Ovary (tissue), 7 donors: ENCODE measurements at regions not wholly inside any gene's neighbourhood (a gene's known extent, or its start where the extent isn't known, plus 50 kb on each side); places are given as distances from the start of the nearest gene placed in this dataset.

Experiments
- DNase-seq, 5 donors: peaks; one replicate each; pipeline ENCODE4 v3.0.0-alpha.2; 2019 to 2020
- H3K27ac ChIP-seq, 2 donors: fragments of 200-600 bp; one replicate each; pipeline versions ENCODE4 v1.5.1 to v1.8.0; 2019 to 2022
- H3K27me3 ChIP-seq: fragments of 200-600 bp; one replicate; pipeline ENCODE4 v1.8.0; 2022
- H3K36me3 ChIP-seq: fragments of 200-600 bp; sonication (generic); one replicate; pipeline ENCODE4 v1.5.1; 2019
- H3K4me1 ChIP-seq: one replicate; pipeline ENCODE4 v1.8.1; 2013; ENCODE audit warnings: mild to moderate bottlenecking, moderate library complexity; ENCODE audit not compliant: insufficient read depth
- H3K4me3 ChIP-seq: fragments of 200-600 bp; sonication (generic); one replicate; pipeline ENCODE4 v1.5.1; 2017
- H3K9me3 ChIP-seq, 2 donors: fragments of 200-600 bp in 1 of 2; sonication (generic) in 1 of 2; one replicate each; pipeline versions ENCODE4 v1.5.1 to v1.8.1; 2013 to 2019; ENCODE audit warnings: mild to moderate bottlenecking in 1 of 2, moderate library complexity in 1 of 2
- EP300 ChIP-seq: sonication (generic); formaldehyde crosslinking; IDR thresholded peaks from one replicate; pipeline ENCODE4 v1.6.1; 2017; ENCODE audit warnings: antibody characterized with exemption
- POLR2A ChIP-seq: fragments of 450-650 bp; IDR thresholded peaks from one replicate; pipeline ENCODE4 v1.6.1; 2017; ENCODE audit warnings: antibody characterized with exemption, mild to moderate bottlenecking, moderate library complexity
- WGBS, 3 donors: extraction: QIAGEN DNeasy Blood & Tissue Kit in 1 of 3; methylation state at CpG; one replicate each; pipeline versions ENCODE4 v1.1.5 to v1.1.7; 2013 to 2017; 5-methylcytosine and 5-hydroxymethylcytosine counted together
- intact Hi-C, 4 donors: fragments of 100-400 bp; cut with DNase I; formaldehyde crosslinking; loops; one replicate each; pipeline versions ENCODE4 v1.11.0 to v1.15.1; 2022 to 2023
- TF ChIP-seq, protein P1 (sequence below), 3 donors: fragments of 450-650 bp in 2 of 3; fragments of 200-600 bp in 1 of 3; IDR thresholded peaks; one replicate each; pipeline versions ENCODE4 v1.5.1 to v1.8.0; 2016 to 2022; ENCODE audit warnings: antibody characterized with exemption in 3 of 3, mild to moderate bottlenecking in 1 of 3
- donor health status: DM: no; HTN: no; CAD: no; lungs with moderate emphysema.
- donor health status: DM: no; HTN: no; CAD: no.
- donor health status: Bipolar disorder and iron deficiency.
- donor health status: DM: no; HTN: no; CAD: no.
- donor health status: DM: yes; HTN: yes; CAD: no.

DNA sequence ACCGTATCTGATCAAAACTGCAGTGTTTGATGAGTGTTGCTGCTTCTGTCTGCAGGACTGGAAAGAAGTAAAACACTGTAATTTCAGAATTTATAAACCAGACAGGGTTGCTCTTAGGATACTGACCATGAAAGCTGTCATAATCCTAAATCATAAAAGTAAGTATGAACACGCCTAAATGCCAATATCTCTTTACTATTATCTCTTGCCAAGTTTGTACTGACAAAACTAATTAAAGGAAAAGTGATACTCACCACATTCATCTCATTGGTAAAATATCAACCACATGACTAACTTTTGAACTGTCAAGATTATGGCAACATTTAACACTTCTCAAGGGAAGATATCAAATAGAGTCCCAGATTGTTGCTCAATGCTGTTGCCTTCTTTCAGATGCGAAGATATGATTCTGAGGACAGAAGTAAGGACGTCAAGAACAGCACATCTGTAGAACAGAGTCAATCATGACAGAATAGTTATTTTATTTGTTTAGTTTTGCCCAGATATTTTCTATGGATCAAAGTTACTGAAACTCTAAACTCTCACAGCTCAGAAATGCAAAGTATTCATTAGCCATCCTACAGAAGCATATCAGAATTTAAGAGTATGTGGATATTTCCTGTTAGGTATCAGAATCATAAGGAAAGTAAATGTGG lies 61.4 kb upstream of the COL8A1 start:
- intact Hi-C loops = no loop called here
- H3K36me3 ChIP-seq = no peaks in the 10 kb centered on the region
- TF ChIP-seq POLR2A (no peak), EP300 (no peak)
- TF ChIP-seq, protein P1, sequence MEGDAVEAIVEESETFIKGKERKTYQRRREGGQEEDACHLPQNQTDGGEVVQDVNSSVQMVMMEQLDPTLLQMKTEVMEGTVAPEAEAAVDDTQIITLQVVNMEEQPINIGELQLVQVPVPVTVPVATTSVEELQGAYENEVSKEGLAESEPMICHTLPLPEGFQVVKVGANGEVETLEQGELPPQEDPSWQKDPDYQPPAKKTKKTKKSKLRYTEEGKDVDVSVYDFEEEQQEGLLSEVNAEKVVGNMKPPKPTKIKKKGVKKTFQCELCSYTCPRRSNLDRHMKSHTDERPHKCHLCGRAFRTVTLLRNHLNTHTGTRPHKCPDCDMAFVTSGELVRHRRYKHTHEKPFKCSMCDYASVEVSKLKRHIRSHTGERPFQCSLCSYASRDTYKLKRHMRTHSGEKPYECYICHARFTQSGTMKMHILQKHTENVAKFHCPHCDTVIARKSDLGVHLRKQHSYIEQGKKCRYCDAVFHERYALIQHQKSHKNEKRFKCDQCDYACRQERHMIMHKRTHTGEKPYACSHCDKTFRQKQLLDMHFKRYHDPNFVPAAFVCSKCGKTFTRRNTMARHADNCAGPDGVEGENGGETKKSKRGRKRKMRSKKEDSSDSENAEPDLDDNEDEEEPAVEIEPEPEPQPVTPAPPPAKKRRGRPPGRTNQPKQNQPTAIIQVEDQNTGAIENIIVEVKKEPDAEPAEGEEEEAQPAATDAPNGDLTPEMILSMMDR (IDR thresholded peaks at IDR 0.05) = no peak
- DNase-seq = no peak
- no peaks in the 10 kb centered on the region for H3K27me3 ChIP-seq
- 66 to 68% (median 67%) methylated on average over 4 of the region's 4 CpGs for WGBS, 3 donors
- H3K27ac ChIP-seq = no peak overlapping the region
- H3K9me3 ChIP-seq = peaks cover 0 to 2% of the 10 kb centered on the region in 2 donors
- H3K4me3 ChIP-seq = no peak overlapping the region
- H3K4me1 ChIP-seq = no peaks in the 10 kb centered on the region

DNA sequence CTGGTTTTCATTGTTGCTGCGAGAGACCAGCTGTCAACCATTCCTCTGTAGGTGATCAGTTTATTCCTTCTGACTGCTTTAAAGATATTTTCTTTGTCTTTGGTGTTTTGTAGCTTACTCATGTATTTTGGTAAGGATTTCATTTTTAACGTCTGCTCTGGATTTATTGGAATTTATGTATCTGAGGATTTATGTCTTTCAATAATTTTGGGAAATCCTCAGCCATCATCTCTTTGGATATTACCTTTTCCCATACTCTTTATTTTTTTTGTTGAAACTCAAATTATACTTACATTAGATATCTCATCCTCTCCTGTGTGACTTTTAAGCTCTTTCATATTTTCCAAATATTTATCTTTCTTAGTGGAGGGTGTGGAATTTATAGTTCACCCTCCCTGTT lies 62.7 kb upstream of the COL8A1 start:
- Histone ChIP-seq H3K36me3 (no peaks in the 10 kb centered on the region), H3K9me3 (peaks cover 0 to 2% of the 10 kb centered on the region in 2 donors), H3K27me3 (no peaks in the 10 kb centered on the region), H3K4me3 (no peak overlapping the region), H3K27ac (no peak overlapping the region), H3K4me1 (no peaks in the 10 kb centered on the region)
- no peak for DNase-seq
- intact Hi-C loops = no loop called here
- WGBS, 3 donors = 90 to 94% (median 94%) methylated on average over 2 of the region's 2 CpGs
- TF ChIP-seq, protein P1 (IDR thresholded peaks at IDR 0.05) = no peak
- TF ChIP-seq EP300 = no peak
- TF ChIP-seq POLR2A = no peak

DNA sequence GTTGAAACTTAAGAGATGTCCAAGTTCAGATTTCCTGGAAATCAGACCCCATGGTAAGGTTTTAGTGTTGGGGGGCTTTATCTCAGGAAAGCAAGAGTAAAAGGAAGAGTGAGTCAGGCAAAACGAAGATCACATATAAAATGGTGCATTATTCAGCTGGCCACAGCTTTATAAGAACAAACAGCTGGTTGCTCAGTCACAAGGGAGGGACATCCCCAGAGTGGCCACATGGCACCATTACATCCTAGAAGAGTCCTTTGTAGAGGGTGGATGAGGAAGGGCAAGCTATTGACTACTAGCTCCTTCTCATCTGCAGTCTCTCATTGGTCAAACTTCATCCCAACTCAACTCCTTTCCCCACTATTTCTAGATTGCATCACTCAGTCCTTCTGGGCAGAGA lies 68.3 kb upstream of the COL8A1 start:
- intact Hi-C loops = no loop called here
- no peak for TF ChIP-seq POLR2A
- TF ChIP-seq EP300 = no peak
- TF ChIP-seq, protein P1 (IDR thresholded peaks at IDR 0.05) = no peak
- Histone ChIP-seq H3K36me3 (no peaks in the 10 kb centered on the region), H3K4me3 (no peak overlapping the region), H3K27ac (no peak overlapping the region), H3K9me3 (no peaks in the 10 kb centered on the region), H3K27me3 (no peaks in the 10 kb centered on the region), H3K4me1 (no peaks in the 10 kb centered on the region)
- no peak for DNase-seq
- 78 to 94% (median 91%) methylated on average over 1 of the region's 1 CpG for WGBS, 3 donors

DNA sequence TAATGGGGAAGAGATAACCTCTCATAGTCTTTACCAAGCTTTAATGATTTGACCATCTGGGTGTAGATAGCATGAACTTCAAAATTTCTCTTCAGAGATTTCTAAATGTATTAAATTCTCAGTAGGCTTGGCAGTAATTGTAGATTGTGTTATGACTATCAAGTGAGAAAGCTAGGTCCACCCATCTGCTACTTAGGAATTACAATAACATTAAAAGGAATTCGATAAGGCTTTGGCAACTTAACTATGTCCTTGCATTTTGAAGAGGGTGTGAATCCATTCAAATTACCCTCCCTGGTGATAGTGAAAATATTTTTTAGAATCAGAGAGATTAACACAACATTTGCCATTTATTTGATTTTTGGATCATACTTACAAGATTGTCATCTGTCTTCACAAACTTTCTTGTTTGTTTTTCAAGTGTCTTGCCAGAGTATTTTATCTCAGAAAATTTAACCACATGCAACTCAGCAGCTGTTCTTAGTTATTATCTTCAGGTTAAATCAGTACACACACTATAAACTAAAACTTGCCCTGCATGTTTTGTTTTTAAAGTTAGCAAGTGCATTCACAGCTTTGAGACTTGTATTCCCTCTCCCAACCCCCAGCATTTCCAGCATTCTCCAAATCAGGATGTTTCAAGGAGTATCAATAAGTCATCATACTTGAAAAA lies 69.6 kb upstream of the COL8A1 start:
- H3K9me3 ChIP-seq = no peaks in the 10 kb centered on the region
- no peaks in the 10 kb centered on the region for H3K27me3 ChIP-seq
- TF ChIP-seq EP300 (no peak), POLR2A (no peak)
- TF ChIP-seq, protein P1 (IDR thresholded peaks at IDR 0.05) = no peak
- DNase-seq = no peak
- H3K36me3 ChIP-seq = no peaks in the 10 kb centered on the region
- H3K4me3 ChIP-seq = no peak overlapping the region
- intact Hi-C loops = no loop called here
- no peak overlapping the region for H3K27ac ChIP-seq
- H3K4me1 ChIP-seq = no peaks in the 10 kb centered on the region
- WGBS, 3 donors = 6 to 22% (median 7%) methylated on average over 1 of the region's 1 CpG
